GM18909 (cell line): ENCODE measurements at regions not wholly inside any gene's neighbourhood (a gene's known extent, or its start where the extent isn't known, plus 50 kb on each side); places are given as distances from the start of the nearest gene placed in this dataset.

Source experiments
- ATAC-seq: cut with Tn5 transposase; IDR thresholded peaks from one replicate; pipeline ENCODE4 v1.9.1; 2021; ENCODE audit warnings: mild to moderate bottlenecking; ENCODE audit not compliant: unreplicated experiment, poor library complexity

- ATAC-seq = no peak
Observed at GRCh38 chr18:4658804-4659203, 203.7 kb upstream of the DLGAP1 start.

GRCh38 chr18:4653418-4653817, 198.3 kb upstream of the DLGAP1 start:
- no peak for ATAC-seq

- ATAC-seq = no peak
Observed at GRCh38 chr18:4641771-4642368, 186.8 kb upstream of the DLGAP1 start.

- ATAC-seq = no peak
Observed at GRCh38 chr18:4640349-4641012, 185.4 kb upstream of the DLGAP1 start.

- ATAC-seq = peak; percentile 85
Observed at GRCh38 chr18:4639628-4640310, 184.7 kb upstream of the DLGAP1 start.

GRCh38 chr18:4638680-4639079, 183.6 kb upstream of the DLGAP1 start:
- no peak for ATAC-seq

GRCh38 chr18:4637876-4638275, 182.8 kb upstream of the DLGAP1 start:
- no peak for ATAC-seq

GRCh38 chr18:4636967-4637366, 181.9 kb upstream of the DLGAP1 start:
- ATAC-seq = no peak

GRCh38 chr18:4631239-4631638, 176.1 kb upstream of the DLGAP1 start:
- no peak for ATAC-seq

GRCh38 chr18:4605212-4605611, 150.1 kb upstream of the DLGAP1 start:
- ATAC-seq = no peak

GRCh38 chr18:4603955-4604354, 148.8 kb upstream of the DLGAP1 start:
- ATAC-seq = no peak

GRCh38 chr18:4599312-4599711, 144.2 kb upstream of the DLGAP1 start:
- ATAC-seq = no peak

- no peak for ATAC-seq
Observed at GRCh38 chr18:4597301-4597700, 142.2 kb upstream of the DLGAP1 start.

GRCh38 chr18:4593895-4594294, 138.8 kb upstream of the DLGAP1 start:
- no peak for ATAC-seq

GRCh38 chr18:4593459-4593858, 138.4 kb upstream of the DLGAP1 start:
- no peak for ATAC-seq

- ATAC-seq = no peak
Observed at GRCh38 chr18:4589056-4589800, 134.1 kb upstream of the DLGAP1 start.

GRCh38 chr18:4587204-4587603, 132.1 kb upstream of the DLGAP1 start:
- no peak for ATAC-seq

GRCh38 chr18:4586731-4587130, 131.6 kb upstream of the DLGAP1 start:
- ATAC-seq = no peak

- ATAC-seq = no peak
Observed at GRCh38 chr18:4582431-4583335, 127.6 kb upstream of the DLGAP1 start.

GRCh38 chr18:4581966-4582365, 126.9 kb upstream of the DLGAP1 start:
- no peak for ATAC-seq
